ENCODE measurements at regions not wholly inside any gene's neighbourhood (a gene's known extent, or its start where the extent isn't known, plus 50 kb on each side); places are given as distances from the start of the nearest gene placed in this dataset.

- H3K27ac ChIP-seq = no peak overlapping the region
- no peaks in the 10 kb centered on the region for H3K27me3 ChIP-seq
- H3K4me3 ChIP-seq = no peak overlapping the region
- intact Hi-C loops (cut with DNase I; ENCODE audit: low total_unique reads) = no loop called here
- no peaks in the 10 kb centered on the region for H3K4me1 ChIP-seq
- no peaks in the 10 kb centered on the region for H3K36me3 ChIP-seq
- TF ChIP-seq CTCF (IDR thresholded peaks at IDR 0.05) (no peak), POLR2A (IDR thresholded peaks at IDR 0.05) (no peak)
- no peak for DNase-seq
- H3K9me3 ChIP-seq = no peaks in the 10 kb centered on the region
Measured at GRCh38 chr16:61379311-61379710, 656.9 kb downstream of the CDH8 start.

GRCh38 chr16:61374071-61374470 is 662.2 kb downstream of the CDH8 start:
- intact Hi-C loops (cut with DNase I; ENCODE audit: low total_unique reads) = no loop called here
- no peak for DNase-seq
- H3K4me1 ChIP-seq = no peaks in the 10 kb centered on the region
- no peaks in the 10 kb centered on the region for H3K36me3 ChIP-seq
- H3K9me3 ChIP-seq = no peaks in the 10 kb centered on the region
- TF ChIP-seq POLR2A (IDR thresholded peaks at IDR 0.05) = no peak
- TF ChIP-seq CTCF (IDR thresholded peaks at IDR 0.05) = no peak
- no peak overlapping the region for H3K4me3 ChIP-seq
- no peaks in the 10 kb centered on the region for H3K27me3 ChIP-seq
- H3K27ac ChIP-seq = no peak overlapping the region

GRCh38 chr16:61371881-61372280 is 664.4 kb downstream of the CDH8 start:
- no peak overlapping the region for H3K27ac ChIP-seq
- H3K4me1 ChIP-seq = no peaks in the 10 kb centered on the region
- H3K27me3 ChIP-seq = no peaks in the 10 kb centered on the region
- H3K9me3 ChIP-seq = no peaks in the 10 kb centered on the region
- no peak for DNase-seq
- TF ChIP-seq CTCF (IDR thresholded peaks at IDR 0.05) (no peak), POLR2A (IDR thresholded peaks at IDR 0.05) (no peak)
- no peaks in the 10 kb centered on the region for H3K36me3 ChIP-seq
- H3K4me3 ChIP-seq = no peak overlapping the region
- intact Hi-C loops (cut with DNase I; ENCODE audit: low total_unique reads) = no loop called here

- Histone ChIP-seq H3K36me3 (no peaks in the 10 kb centered on the region), H3K27me3 (no peaks in the 10 kb centered on the region), H3K4me1 (no peaks in the 10 kb centered on the region), H3K9me3 (no peaks in the 10 kb centered on the region), H3K27ac (no peak overlapping the region), H3K4me3 (no peak overlapping the region)
- DNase-seq = no peak
- intact Hi-C loops (cut with DNase I; ENCODE audit: low total_unique reads) = no loop called here
- no peak for TF ChIP-seq POLR2A (IDR thresholded peaks at IDR 0.05)
- TF ChIP-seq CTCF (IDR thresholded peaks at IDR 0.05) = no peak
Measured at GRCh38 chr16:61371388-61371787, 664.9 kb downstream of the CDH8 start.

- Histone ChIP-seq H3K4me3 (no peak overlapping the region), H3K27me3 (no peaks in the 10 kb centered on the region), H3K4me1 (no peaks in the 10 kb centered on the region), H3K27ac (no peak overlapping the region), H3K9me3 (no peaks in the 10 kb centered on the region), H3K36me3 (no peaks in the 10 kb centered on the region)
- intact Hi-C loops (cut with DNase I; ENCODE audit: low total_unique reads) = no loop called here
- TF ChIP-seq POLR2A (IDR thresholded peaks at IDR 0.05) (no peak), CTCF (IDR thresholded peaks at IDR 0.05) (no peak)
- DNase-seq = no peak
Measured at GRCh38 chr16:61370564-61370963, 665.7 kb downstream of the CDH8 start.

Data from uterus (tissue), 3 donors.